ENCODE measurements at regions not wholly inside any gene's neighbourhood (a gene's known extent, or its start where the extent isn't known, plus 50 kb on each side); places are given as distances from the start of the nearest gene placed in this dataset.

GRCh38 chr9:81424431-81424830 is 264.9 kb downstream of the TLE1 start:
- TF ChIP-seq MYC (IDR thresholded peaks at IDR 0.05; ENCODE audit: low read depth, low read length) (no peak), MAX (IDR thresholded peaks at IDR 0.05; ENCODE audit: low read depth, low read length) (no peak), CTCF (IDR thresholded peaks at IDR 0.05; ENCODE audit: low read depth, low read length) (no peak)
